A673 (cell line): ENCODE measurements at regions not wholly inside any gene's neighbourhood (a gene's known extent, or its start where the extent isn't known, plus 50 kb on each side); places are given as distances from the start of the nearest gene placed in this dataset.

Source experiments
- EZH2 ChIP-seq: fragments of 200-600 bp; sonication (generic); IDR thresholded peaks from 2 replicates; pipeline ENCODE4 v1.6.1; 2017; ENCODE audit warnings: borderline replicate concordance, low read depth, mild to moderate bottlenecking, mixed read lengths, antibody characterized with exemption, low read length; ENCODE audit not compliant: poor library complexity, severe bottlenecking
- TF ChIP-seq, protein P1 (sequence below): fragments of 300-800, 200-600 bp; sonication (generic); conservative IDR thresholded peaks from 2 replicates; pipeline ENCODE4 v1.5.1; 2017; ENCODE audit warnings: low read depth, mild to moderate bottlenecking, antibody characterized with exemption, low read length, moderate library complexity, mixed read lengths

DNA sequence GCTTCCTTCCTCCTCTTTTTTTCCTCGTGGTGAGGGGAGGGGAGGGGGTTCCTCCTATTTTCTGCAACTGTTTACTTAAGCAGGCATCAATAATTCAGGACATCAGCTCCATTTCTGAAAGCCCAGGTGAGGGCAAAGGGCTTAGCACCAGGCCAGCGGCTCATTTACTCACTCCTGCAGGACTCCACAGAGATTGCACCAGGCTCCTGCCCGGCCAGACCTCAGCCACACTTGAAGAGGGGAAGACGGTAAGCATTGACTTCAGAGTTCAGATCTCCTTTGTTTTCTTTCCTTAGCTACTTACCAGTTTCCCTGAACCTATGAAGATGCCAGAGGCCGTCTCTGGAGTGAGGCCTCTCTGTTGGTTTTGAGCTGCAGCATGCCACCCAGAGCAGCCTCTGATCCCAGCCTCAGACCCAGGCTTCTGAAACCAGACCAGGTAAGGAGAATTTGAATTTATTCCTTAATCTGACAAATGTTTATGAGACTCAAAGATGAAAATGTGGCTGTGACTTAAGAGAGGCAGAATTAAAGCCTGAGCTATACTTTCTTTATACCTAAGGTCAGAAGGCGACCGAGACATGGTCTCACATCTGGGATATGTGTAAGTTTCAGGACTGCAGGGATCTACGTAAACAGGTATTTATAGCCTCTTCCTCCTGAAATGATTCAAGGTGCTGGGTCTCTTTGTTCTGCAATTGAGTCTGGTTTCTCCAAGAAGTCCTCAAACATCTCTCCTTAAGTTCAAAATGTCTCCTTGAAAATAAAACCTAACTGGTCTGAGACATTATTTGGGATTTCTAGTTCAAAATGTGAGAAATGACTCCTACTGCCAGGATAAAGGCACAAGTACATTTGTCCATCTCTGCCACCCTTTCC is 272.5 kb upstream of the RUNX1 start:
- TF ChIP-seq, protein P1, sequence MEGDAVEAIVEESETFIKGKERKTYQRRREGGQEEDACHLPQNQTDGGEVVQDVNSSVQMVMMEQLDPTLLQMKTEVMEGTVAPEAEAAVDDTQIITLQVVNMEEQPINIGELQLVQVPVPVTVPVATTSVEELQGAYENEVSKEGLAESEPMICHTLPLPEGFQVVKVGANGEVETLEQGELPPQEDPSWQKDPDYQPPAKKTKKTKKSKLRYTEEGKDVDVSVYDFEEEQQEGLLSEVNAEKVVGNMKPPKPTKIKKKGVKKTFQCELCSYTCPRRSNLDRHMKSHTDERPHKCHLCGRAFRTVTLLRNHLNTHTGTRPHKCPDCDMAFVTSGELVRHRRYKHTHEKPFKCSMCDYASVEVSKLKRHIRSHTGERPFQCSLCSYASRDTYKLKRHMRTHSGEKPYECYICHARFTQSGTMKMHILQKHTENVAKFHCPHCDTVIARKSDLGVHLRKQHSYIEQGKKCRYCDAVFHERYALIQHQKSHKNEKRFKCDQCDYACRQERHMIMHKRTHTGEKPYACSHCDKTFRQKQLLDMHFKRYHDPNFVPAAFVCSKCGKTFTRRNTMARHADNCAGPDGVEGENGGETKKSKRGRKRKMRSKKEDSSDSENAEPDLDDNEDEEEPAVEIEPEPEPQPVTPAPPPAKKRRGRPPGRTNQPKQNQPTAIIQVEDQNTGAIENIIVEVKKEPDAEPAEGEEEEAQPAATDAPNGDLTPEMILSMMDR: no peak
- no peak for TF ChIP-seq EZH2
